HG03175 (cell line): ENCODE measurements at regions not wholly inside any gene's neighbourhood (a gene's known extent, or its start where the extent isn't known, plus 50 kb on each side); places are given as distances from the start of the nearest gene placed in this dataset.

Experiments
- ATAC-seq: cut with Tn5 transposase; IDR thresholded peaks from one replicate; pipeline ENCODE4 v1.9.1; 2021; ENCODE audit warnings: mild to moderate bottlenecking, moderate library complexity; ENCODE audit not compliant: unreplicated experiment

GRCh38 chr22:27680636-27681035 is 120.9 kb downstream of the MN1 start:
- ATAC-seq: no peak

GRCh38 chr22:27681037-27681436 is 120.5 kb downstream of the MN1 start:
- ATAC-seq: no peak

- ATAC-seq: no peak
Measured at GRCh38 chr22:27682437-27682836, 119.1 kb downstream of the MN1 start.

- ATAC-seq: no peak
Measured at GRCh38 chr22:27684901-27685300, 116.7 kb downstream of the MN1 start.

GRCh38 chr22:27685515-27685914 is 116.0 kb downstream of the MN1 start:
- no peak for ATAC-seq

GRCh38 chr22:27685970-27686369 is 115.6 kb downstream of the MN1 start:
- ATAC-seq: no peak

GRCh38 chr22:27686534-27686933 is 115.0 kb downstream of the MN1 start:
- no peak for ATAC-seq

GRCh38 chr22:27687984-27688545 is 113.5 kb downstream of the MN1 start:
- ATAC-seq: no peak

- no peak for ATAC-seq
Measured at GRCh38 chr22:27689664-27690063, 111.9 kb downstream of the MN1 start.

- ATAC-seq: no peak
Measured at GRCh38 chr22:27690599-27690998, 111.0 kb downstream of the MN1 start.

- ATAC-seq: no peak
Measured at GRCh38 chr22:27692243-27692642, 109.3 kb downstream of the MN1 start.

GRCh38 chr22:27695925-27696324 is 105.6 kb downstream of the MN1 start:
- no peak for ATAC-seq

GRCh38 chr22:27697888-27698287 is 103.7 kb downstream of the MN1 start:
- no peak for ATAC-seq
